ENCODE measurements at regions not wholly inside any gene's neighbourhood (a gene's known extent, or its start where the extent isn't known, plus 50 kb on each side); places are given as distances from the start of the nearest gene placed in this dataset.
"Not testable (repeated sequence)": the region's sequence is repeated elsewhere in the genome, so short reads cannot be mapped to it uniquely, and the experiment has no call there.

DNA sequence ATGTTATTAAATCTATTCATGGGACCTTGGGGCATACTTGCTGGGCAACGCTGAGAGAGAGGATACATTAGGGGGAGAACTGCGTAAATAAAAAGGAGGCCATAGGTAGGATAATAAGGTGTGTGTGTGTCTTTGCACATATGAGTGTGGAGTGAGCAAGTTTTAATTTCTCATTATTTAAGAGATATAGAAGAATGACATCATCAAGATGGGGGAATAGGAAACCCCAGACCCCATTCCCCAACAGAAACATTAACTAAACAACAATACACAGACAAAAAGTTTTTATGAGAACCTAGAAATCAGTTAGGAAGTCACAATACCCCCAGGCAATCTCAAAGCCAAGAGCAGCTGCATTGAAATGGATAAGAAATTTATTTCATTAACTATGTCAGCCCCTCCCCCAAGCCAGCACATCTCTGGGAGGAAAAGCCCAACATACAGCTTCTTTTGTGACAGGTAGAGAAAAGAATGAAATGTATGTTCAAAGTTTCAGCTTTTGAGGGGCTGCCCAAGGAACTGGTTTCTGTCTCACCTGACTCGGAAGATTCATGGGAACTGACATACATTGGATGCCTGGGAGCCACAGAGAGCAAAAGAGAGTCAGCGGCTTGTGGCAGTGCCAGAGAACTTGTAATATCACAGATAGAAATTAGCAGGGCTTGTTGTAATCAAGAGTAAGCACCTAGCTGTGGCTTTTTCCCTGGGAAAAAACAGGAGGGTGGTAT is 234.3 kb upstream of the NFIA start:
- TF ChIP-seq, protein P1, sequence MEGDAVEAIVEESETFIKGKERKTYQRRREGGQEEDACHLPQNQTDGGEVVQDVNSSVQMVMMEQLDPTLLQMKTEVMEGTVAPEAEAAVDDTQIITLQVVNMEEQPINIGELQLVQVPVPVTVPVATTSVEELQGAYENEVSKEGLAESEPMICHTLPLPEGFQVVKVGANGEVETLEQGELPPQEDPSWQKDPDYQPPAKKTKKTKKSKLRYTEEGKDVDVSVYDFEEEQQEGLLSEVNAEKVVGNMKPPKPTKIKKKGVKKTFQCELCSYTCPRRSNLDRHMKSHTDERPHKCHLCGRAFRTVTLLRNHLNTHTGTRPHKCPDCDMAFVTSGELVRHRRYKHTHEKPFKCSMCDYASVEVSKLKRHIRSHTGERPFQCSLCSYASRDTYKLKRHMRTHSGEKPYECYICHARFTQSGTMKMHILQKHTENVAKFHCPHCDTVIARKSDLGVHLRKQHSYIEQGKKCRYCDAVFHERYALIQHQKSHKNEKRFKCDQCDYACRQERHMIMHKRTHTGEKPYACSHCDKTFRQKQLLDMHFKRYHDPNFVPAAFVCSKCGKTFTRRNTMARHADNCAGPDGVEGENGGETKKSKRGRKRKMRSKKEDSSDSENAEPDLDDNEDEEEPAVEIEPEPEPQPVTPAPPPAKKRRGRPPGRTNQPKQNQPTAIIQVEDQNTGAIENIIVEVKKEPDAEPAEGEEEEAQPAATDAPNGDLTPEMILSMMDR (IDR thresholded peaks at IDR 0.05; ENCODE audit: unreplicated experiment) = no peak
- Mint-ChIP-seq H3K4me3 (ENCODE audit: unreplicated experiment) (no peak overlapping the region), H3K27me3 (ENCODE audit: unreplicated experiment) (no peaks in the 10 kb centered on the region), H3K9me3 (ENCODE audit: unreplicated experiment) (no peaks in the 10 kb centered on the region), H3K36me3 (ENCODE audit: low read depth, unreplicated experiment) (no peaks in the 10 kb centered on the region), H3K4me1 (ENCODE audit: unreplicated experiment) (no peaks in the 10 kb centered on the region), H3K27ac (ENCODE audit: unreplicated experiment) (no peak overlapping the region)
- DNase-seq (ENCODE audit: low spot score) = no peak

DNA sequence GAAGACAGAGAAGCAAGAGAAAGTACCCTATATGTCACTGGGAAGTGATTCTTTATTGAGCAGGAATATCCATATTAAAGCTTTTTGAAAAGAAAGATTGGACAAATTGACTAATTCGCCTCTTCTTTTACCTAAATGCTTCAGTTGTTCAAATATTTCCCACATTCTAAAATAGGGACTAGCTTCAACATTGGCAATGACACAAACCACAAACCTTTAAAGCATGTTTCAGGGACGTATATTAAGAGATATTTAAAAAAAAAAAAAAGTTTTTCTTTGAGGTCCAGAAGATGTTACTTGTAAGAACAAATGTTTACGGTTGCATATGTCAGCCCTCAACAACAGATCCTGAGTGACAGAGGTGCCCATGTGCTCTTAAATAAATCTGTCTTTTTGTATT is 235.0 kb upstream of the NFIA start:
- Mint-ChIP-seq H3K36me3 (ENCODE audit: low read depth, unreplicated experiment) (no peaks in the 10 kb centered on the region), H3K4me1 (ENCODE audit: unreplicated experiment) (no peaks in the 10 kb centered on the region), H3K27me3 (ENCODE audit: unreplicated experiment) (no peaks in the 10 kb centered on the region), H3K9me3 (ENCODE audit: unreplicated experiment) (no peaks in the 10 kb centered on the region), H3K27ac (ENCODE audit: unreplicated experiment) (no peak overlapping the region), H3K4me3 (ENCODE audit: unreplicated experiment) (no peak overlapping the region)
- no peak for DNase-seq (ENCODE audit: low spot score)
- TF ChIP-seq, protein P1 (IDR thresholded peaks at IDR 0.05; ENCODE audit: unreplicated experiment) = no peak

DNA sequence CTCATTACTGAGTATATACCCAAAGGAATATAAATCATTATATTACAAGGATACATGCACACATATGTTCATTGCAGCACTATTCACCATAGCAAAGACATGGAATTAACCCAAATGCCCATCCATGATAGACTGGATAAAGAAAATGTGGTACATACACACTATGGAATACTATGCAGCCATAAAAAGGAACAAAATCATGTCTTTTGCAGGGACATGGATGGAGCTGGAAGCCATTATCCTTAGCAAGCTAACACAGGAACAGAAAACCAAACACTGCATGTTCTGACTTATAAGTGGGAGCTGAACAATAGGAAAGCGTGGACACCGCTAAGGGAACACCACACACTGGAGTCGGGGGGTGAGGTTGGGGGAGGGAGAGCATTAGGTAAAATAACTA is 236.7 kb upstream of the NFIA start:
- not testable (repeated sequence) for H3K4me3 Mint-ChIP-seq (ENCODE audit: unreplicated experiment); H3K27me3 Mint-ChIP-seq (ENCODE audit: unreplicated experiment); H3K27ac Mint-ChIP-seq (ENCODE audit: unreplicated experiment); DNase-seq (ENCODE audit: low spot score); H3K4me1 Mint-ChIP-seq (ENCODE audit: unreplicated experiment); H3K36me3 Mint-ChIP-seq (ENCODE audit: low read depth, unreplicated experiment); H3K9me3 Mint-ChIP-seq (ENCODE audit: unreplicated experiment)

DNA sequence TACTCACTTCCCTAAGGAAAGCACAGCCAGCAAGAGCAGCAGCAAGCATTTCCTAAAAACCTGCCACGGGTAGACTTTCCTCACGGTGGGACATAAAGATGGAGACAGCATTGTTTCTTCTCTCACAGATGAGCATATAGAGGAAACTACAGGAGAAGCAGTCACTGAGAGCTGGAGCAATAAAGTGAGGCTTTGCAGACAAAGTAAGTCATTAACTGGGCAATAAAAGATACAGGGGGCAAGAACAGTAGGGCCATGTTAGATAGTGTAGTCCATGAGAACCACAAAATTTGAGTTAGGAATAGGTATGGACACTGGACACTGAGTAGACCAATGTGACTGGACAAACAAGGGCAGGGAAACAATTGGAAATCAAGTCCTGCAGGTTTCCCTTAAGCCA is 240.1 kb upstream of the NFIA start:
- Mint-ChIP-seq H3K4me3 (ENCODE audit: unreplicated experiment) (no peak overlapping the region), H3K27me3 (ENCODE audit: unreplicated experiment) (no peaks in the 10 kb centered on the region), H3K36me3 (ENCODE audit: low read depth, unreplicated experiment) (no peaks in the 10 kb centered on the region), H3K9me3 (ENCODE audit: unreplicated experiment) (no peaks in the 10 kb centered on the region), H3K27ac (ENCODE audit: unreplicated experiment) (no peak overlapping the region), H3K4me1 (ENCODE audit: unreplicated experiment) (no peaks in the 10 kb centered on the region)
- no peak for DNase-seq (ENCODE audit: low spot score)
- TF ChIP-seq, protein P1 (IDR thresholded peaks at IDR 0.05; ENCODE audit: unreplicated experiment) = no peak

- Mint-ChIP-seq H3K4me3 (ENCODE audit: unreplicated experiment) (no peak overlapping the region), H3K27me3 (ENCODE audit: unreplicated experiment) (no peaks in the 10 kb centered on the region), H3K36me3 (ENCODE audit: low read depth, unreplicated experiment) (no peaks in the 10 kb centered on the region), H3K4me1 (ENCODE audit: unreplicated experiment) (no peaks in the 10 kb centered on the region), H3K9me3 (ENCODE audit: unreplicated experiment) (no peaks in the 10 kb centered on the region), H3K27ac (ENCODE audit: unreplicated experiment) (no peak overlapping the region)
- DNase-seq (ENCODE audit: low spot score) = no peak
- TF ChIP-seq, protein P1 (IDR thresholded peaks at IDR 0.05; ENCODE audit: unreplicated experiment) = no peak
These were observed 241.0 kb upstream of the NFIA start for GRCh38 chr1:60841116-60842046.

DNA sequence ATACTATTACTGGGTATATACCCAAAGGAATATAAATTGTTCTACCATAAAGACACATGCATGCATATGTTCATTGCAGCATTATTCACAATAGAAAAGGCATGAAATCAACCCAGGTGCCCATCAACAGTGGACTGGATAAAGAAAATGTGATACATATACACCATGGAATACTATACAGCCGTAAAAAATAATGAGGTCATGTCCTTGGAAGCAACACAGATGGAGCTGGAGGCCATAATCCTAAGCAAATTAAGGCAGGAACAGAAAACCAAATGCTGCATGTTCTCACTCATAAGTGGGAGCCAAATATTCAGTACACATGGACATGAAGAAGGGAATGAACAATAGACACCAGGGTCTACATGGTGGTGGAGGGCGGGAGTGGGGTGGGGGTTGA is 241.9 kb upstream of the NFIA start:
- H3K4me1 Mint-ChIP-seq (ENCODE audit: unreplicated experiment); H3K27me3 Mint-ChIP-seq (ENCODE audit: unreplicated experiment); H3K4me3 Mint-ChIP-seq (ENCODE audit: unreplicated experiment); H3K27ac Mint-ChIP-seq (ENCODE audit: unreplicated experiment); H3K36me3 Mint-ChIP-seq (ENCODE audit: low read depth, unreplicated experiment); H3K9me3 Mint-ChIP-seq (ENCODE audit: unreplicated experiment); DNase-seq (ENCODE audit: low spot score): not testable (repeated sequence)

Data from endothelial cell (in vitro differentiated cells).